NCI-H774 (cell line): ENCODE measurements at regions not wholly inside any gene's neighbourhood (a gene's known extent, or its start where the extent isn't known, plus 50 kb on each side); places are given as distances from the start of the nearest gene placed in this dataset.

Source experiments
- DNase-seq: peaks from one replicate; lab custom pipeline; 2025; lab: John Stamatoyannopoulos, UW

DNA sequence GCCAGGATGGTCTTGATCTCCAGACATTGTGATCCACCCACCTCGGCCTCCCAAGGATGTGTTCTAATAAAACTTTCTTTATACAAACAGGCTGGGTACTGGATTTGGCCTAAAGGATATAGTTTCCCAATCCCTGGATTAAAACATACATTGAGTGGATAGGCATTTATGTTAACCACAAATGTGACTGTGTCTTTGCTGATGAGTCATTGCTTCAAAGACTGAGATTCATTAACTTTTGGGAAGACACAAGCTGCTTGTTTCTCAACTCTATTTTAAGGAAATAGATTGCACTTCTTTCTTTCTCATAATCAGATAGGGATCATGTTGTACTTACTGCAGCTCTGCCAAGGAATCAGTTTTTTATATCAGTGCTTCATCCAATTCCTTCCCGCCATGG is 131.3 kb upstream of the AGA start:
- DNase-seq: no peak

DNA sequence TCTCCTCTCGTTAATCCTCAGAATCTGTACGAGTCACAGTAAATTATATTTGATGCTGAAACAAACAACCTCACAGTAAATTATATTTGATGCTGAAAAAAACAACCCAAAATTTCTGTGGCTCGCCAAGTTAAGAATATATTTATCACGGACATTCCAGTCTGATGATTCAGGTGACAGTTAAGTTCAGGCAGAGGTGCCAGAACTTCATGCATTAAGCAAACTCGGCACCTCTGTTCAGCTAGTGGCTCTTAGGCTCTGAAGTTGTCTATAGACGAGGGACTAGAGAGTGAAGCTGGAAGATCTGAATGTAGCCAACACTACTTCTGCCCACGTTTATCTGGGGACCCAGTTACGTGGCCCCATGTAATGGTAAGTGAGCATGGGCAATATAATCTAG is 132.2 kb upstream of the AGA start:
- DNase-seq: no peak

DNA sequence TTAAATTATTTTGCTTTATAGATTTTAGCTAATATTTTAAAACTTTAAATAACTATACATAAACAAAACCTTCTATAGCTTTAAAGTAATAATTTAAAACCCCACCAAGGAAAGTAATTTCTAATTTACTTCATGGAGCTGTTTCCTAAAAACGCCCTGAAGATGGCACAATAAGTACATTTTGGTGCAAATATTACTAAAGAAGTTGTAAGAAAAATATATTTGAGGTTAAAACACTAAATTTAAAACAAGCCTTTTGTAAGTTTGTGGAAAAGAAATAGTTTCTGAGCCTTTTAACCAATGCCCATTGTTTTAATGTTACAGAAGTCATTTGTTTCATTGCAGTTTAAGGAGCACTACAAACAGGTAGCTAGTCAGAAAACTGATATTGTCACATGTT is 137.4 kb upstream of the AGA start:
- DNase-seq: no peak

DNA sequence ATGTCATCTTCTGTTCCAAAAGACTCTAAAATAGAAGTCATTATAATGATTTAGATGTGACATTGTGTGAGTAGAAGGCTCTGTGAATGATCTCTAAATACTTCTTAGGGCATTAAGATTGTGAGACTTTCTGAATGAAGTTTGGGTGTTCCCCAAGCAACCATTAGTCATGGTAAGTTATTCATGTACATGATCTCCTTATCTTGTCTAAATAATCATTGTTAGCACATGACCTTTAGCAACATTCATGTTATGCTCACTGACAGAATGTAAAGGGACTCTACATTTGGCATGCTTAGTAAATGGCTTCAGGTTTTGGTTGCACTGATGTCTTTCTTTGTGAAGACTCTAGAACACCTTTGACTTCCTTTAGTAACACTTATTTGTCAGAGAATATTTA is 140.8 kb upstream of the AGA start:
- no peak for DNase-seq

DNA sequence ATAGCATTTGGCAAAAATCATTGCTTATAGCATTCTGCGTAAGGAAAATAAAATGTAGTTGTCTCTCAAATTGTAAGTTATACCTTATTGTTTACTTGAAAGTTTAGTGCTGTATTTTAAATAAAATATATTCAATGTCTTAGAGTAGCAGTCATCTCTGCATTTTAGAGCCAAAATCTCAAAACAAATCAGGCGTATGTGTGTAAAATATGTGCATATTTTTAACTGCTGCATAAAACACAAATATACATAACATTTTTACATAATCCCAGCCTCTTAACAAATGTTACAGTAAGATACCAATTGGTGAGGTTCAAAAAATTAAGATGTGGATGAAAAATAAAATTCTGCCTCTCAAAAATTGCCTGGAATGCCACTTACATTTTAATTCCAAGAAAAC is 145.8 kb upstream of the AGA start:
- no peak for DNase-seq

DNA sequence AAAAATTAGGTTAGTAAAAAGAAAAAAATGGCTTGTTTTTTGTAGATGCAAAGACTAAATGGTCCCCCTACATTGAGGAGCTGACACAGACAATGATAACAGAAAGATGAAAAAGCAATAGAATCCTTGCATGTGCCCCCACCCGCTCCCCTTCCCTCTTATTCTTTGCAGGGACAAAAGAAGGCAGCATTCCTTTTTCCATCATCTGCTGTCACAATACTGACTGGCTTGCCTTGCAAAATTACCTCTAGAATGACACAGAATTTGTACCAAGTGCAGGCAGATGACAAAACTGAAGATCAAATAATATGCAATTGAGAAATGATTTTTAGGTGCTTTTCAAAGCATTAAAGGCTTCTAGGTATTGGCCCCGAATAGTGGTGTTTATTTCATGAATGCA is 153.1 kb upstream of the AGA start:
- DNase-seq: no peak

DNA sequence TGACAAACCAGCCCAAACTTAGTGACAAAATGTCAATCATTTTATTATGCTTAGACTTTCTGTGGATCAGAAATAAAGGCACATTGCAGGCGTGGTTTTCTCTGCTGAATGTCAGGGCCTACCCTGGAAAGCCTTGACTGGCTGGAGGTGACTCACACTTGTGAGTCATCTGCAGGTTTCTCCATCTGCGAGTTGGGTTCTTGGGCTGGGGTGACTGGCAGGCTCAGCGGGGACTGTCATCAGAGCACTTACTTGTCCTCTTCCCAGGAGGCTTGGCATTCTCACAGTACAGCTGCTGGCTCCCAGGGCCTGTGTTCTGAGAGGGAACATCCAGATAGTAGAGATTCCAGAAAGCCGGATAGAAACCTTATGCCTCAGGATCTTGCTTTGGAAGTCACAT is 153.8 kb upstream of the AGA start:
- no peak for DNase-seq

DNA sequence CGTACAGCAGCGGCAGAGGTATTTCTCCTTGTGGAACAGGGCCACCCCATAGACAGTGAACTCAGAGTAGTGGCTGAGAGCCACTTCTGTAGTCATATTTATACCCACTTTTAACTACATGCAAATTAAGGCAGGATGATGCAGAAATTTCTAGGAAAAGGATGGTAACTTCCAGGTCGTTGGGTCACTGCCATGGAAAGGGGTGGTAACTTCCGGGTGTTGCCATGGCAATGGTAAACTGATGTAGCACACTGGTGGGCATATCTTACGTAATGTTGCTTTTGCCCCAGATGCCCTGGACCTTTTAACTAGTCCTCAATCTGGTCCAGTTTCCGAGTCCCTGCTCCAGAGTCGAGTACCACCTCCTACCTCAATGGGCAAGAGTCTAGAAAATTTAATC is 154.8 kb upstream of the AGA start:
- DNase-seq: no peak

DNA sequence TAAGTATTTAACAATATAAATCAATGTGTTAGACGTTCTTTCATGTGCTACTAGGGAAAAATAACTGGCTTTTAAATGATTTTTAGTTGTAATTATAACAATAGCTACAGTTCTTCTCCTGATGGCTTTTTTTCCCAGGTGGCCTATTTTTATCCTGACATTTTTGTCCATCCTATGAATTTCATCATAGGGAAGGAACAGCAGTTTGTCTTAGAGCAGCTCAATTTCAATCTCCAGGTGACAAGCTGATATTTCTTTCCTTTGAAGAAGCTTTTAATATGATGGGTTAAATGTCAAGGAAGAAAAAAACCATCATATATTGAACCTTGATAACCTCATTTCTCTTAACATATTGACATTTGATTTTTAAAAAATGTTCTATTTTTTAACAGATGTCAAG is 163.0 kb upstream of the AGA start:
- no peak for DNase-seq

DNA sequence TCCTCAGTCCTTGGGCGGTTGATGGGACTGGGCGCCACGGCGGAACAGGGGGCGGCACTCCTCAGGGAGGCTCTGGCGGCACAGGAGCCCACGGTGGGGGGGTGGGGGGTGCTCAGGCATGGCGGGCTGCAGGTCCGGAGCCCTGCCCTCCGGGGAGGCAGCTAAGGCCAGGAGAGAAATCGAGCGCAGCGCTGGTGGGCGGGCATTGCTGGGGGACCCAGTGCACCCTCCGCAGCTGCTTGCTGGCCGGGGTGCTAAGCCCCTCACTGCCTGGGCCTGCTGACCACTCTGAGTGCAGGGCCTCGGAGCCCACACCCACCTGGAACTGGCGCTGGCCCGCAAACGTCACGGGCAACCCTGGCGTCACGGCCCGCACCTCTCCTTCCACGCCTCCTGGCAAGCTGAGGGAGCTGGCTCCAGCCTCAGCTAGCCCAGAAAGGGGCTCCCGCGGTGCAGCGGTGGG is 164.9 kb upstream of the AGA start:
- DNase-seq: no peak

DNA sequence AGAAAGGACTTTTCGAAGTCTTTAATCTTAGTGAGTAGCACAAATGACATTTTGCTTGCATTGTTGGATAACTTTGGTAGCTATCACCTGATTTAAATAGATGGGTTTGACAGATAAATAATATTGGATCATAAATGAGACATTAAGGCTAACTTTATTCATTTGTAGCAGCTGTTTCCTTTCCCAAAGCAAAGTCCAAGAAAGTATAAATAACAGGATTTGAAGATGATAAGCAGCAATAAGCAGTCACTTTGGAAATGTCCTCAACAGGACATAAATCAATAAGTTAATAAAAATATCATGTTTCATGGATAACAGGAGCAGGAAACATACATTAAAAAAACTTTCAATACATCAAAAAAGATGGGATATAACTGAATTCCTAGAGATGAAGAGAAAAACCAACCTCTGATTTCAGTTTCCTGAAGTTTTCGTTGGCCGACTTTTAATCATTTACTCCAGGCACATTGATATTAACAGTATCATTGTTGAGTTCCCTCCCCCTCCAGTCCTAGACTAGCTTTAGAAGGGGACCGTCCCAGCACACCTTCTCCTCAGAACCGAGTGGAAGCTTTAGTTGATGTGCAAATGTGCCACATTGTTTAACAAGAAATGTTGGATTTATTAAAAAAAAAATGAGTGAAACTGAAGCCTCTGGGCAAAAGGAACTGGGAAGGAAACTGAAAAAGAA is 169.9 kb upstream of the AGA start:
- DNase-seq: no peak

DNA sequence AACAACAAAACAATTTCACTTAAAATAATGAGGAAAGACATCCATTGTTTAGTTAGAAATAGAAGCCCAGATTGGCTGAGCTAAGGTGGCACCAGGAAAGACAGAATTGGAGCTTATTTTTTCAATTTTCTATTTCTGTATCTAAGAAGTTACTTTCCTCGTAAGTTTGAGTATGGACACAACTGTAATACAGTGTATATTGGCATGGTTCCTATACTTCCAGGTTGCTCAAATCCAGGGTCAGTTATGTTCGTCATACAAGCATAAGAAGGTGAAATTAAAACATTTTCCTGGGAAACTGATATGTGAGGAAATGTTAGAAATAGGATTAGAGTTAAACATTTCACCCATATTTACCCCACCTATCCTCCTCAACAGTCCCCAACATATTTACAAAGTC is 170.4 kb upstream of the AGA start:
- no peak for DNase-seq

DNA sequence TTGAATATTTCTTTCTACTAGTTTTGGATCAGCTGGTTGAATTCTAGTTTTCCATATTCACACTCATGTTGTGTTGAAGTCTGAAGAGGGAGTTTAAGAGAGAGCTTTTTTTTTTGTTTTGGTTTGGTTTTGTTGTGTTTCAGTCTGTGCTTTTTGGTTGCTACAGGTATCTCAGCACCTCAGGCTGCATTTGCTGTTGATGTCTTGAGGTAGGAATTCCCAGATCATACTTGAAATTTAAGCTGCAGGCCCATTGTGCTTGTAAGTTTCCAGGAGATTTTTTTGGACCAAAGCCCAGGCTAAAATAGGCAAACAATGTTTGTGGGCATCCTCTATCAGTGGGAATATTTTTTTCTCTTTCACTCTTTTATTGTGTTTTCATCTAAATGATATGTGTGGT is 190.2 kb upstream of the AGA start:
- no peak for DNase-seq

DNA sequence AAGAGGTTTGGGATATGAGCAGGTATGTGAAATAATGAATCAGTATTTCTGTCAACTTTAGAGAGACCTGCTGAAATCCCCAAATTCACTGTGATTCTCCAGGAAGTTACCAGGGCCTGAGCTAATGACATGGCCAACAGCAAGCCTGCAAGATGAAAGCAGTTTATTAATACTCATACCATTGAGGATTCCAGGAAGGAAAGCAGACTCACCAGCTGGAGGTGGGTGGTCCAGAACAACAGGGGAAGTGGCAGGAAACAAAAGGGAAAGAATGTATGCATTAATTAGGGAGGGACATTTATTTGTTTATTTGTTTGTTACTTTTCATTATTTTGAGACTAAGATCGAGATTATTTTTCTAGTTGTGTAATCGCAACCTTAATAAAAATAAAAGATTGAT is 196.6 kb upstream of the AGA start:
- no peak for DNase-seq

DNA sequence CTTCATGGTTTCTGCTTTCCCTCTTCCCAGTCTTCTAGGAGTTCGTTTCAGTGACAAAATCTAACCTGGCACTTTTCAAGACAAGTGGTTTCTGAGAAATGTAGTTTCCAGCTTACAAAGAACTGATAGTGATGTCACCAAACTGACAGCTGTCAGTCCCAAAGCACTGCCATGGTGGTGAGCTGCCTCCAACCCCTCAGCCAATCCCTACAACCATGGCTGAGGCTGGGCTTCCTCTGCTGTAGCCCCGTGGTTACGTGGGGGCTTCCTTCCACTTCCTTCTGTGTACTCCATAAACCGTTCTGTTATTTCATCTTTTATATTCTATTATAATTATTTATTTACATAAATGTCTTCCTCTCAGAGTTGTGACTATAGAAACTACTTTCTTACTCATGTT is 198.6 kb upstream of the AGA start:
- DNase-seq: no peak

DNA sequence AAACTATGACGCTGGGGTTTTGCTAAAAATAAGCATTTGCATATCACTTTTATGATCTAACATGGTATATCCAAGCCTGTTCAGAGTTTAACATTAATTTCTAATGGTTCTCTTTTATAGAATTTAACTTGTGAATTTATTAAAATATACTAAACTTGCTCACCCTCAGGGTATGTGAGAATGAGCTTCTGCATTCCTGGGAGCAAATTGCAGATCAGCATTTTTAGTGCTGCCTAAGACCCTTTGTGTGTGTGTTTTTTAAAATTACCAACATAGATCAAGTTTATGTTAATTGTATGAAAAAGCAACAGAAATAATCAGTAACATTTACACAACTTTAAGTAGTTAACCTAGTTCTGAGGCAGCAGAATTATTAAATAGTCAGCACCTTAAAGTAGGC is 218.0 kb upstream of the AGA start:
- no peak for DNase-seq

DNA sequence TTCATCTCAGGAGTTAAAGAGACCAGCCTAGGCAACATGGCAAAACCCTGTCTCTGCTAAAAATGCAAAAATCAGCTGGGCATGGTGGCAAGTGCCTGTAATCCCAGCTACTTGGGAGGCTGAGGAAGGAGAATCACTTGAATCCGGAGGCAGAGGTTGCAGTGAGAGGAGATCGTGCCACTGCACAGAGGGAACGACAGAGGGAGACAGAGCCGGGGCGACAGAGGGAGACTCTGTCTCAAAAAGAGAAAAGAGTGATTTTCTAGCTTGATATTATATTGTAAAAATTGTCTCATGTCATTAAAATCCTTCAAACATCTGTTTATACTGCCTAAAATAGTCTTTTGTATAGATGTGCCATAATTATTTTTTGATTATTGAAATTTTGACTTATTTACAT is 225.4 kb upstream of the AGA start:
- no peak for DNase-seq

DNA sequence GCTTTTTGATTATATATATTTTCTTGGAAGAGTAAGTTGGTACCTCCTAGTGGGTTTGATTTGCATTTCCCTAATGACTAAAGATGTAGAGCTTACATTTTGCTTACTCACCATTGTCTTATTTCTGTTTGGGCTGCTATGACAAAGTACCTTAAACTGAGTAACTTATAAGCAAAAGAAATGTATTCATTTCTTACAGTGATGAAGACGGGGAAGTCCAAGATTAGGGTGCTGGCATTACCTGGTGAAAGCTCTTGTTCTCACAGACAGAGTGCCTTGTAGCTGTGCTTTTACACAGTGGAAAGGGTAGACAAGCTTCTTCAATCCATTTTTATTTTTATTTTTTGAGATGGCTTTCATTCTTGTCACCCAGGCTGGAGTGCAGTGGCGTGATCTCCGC is 229.2 kb upstream of the AGA start:
- DNase-seq: no peak

DNA sequence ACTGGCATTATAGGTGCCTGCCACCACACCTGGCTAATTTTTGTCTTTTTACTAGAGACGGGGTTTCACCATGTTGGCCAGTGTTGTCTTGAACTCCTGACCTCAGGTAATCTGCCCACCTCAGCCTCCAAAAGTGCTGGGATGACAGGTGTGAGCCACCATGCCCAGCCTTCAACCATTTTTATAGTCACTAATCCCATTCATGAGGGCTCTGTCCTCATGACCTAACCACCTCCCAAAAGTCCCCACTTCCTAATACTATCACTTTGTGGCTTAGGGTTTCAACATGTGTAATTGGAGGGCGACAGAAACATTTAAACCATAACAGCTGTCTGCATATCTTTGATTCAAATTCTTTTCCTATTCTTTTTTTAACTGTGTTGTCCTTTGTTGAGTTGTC is 229.6 kb upstream of the AGA start:
- no peak for DNase-seq

DNA sequence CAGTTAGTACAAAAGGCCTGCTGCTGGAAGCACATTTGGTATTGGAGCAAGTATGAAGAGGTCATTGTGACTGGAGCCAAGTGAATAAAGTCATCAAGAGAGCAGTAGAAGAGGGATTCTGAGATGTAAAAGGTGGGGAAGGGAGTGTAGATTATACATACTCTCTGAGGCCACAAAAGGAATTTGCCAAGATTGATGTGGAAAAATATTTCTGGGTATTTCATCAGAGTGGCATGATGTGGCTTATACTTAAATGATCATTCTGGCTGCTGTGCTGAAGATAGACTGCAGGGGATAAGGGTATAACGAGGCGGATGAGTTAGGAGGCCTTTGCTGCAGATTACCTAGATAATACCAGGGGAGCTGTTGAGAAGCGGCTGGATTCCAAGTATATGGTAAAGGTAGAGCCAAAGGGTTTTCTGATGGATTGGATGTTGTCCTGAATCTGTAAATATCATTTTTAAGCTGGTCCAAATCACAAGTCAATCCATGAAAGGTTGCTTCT is 231.8 kb upstream of the AGA start:
- no peak for DNase-seq

DNA sequence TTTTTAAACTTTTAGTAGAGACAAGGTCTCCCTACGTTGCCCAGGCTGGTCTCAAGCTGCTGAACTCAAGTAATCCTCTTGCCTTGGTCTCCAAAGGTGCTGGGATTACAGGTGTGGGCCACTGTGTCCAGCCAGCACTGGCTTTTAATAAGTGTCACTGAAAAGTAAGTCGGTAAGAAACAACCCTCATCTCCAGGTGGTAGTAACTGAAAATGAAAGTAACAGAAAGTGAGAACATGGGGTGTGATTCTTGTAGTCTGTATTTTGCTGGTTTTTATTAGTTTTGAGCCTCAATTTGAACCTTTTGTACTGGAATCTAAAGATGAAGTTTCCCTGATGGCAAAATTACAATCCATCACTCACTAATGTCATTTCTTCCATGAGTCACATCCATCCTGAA is 238.1 kb upstream of the AGA start:
- DNase-seq: no peak

DNA sequence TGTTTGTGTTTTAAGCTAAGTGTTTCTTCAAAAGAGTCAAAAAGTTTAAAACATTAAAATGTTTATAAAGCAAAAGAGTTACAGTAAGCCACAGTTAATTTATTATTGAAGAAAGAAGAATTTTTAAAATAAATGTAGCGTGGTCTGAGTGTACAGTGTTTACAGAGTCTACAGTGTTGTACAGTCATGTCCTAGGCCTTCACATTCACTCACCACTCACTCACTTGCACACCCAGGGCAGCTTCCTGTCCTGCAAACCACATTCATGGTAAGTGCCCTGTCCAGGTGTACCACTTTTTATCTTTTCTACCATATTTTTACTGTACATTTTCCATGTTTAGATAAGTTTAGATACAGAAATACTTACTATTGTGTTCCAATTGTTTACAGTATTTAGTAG is 239.7 kb upstream of the AGA start:
- DNase-seq: no peak

DNA sequence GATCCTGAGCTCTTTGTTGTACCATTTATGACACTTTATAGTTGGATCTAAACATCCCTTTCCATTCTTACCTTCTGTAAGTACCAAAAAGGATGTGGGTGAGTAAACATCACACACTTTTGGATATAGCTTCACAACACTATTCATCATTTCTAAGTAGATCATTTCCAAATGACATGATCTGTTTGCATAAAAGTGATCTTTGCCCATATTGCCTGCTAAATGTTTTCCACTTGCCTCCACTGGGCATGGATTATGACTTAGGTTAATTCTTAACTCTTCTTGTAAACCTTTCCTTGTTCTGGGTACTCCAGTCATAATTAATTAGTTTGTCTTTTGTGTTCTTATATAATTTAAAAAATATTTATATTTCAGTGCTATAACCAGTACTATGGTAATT is 244.9 kb upstream of the AGA start:
- DNase-seq: no peak

DNA sequence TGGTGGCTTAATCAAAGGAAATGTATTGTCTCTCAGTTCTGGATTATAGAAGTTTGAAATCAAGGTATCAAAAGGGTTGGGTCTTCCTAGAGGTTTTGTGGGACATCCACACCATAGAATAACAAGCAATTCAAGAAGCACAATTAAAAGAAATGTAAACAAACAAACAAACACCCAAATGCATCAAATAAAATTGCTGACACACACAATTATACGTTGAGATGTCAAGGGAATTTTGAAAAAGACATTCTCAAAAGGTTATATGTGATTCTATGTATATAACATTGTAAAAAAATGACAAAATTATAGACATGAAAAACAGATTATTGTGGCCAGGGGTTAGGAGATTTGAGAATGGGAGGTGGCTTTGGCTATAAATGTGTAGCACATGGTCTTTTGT is 250.7 kb upstream of the AGA start:
- no peak for DNase-seq
